ENCODE measurements at regions not wholly inside any gene's neighbourhood (a gene's known extent, or its start where the extent isn't known, plus 50 kb on each side); places are given as distances from the start of the nearest gene placed in this dataset.

GRCh38 chr15:77693576-77693975, 60.9 kb upstream of the LINGO1 start:
- TF ChIP-seq POLR2A (IDR thresholded peaks at IDR 0.05) = no peak
- no peak for TF ChIP-seq CTCF (IDR thresholded peaks at IDR 0.05)

Measured in heart left ventricle (tissue), 13 donors.